Peyer's patch (tissue), 4 donors: ENCODE measurements at regions not wholly inside any gene's neighbourhood (a gene's known extent, or its start where the extent isn't known, plus 50 kb on each side); places are given as distances from the start of the nearest gene placed in this dataset.

Source experiments
- DNase-seq, 3 donors: peaks; one replicate each; pipeline ENCODE4 v3.0.0-alpha.2; 2017 to 2019
- H3K27ac ChIP-seq, 4 donors: fragments of 200-600 bp; sonication (generic); one replicate each; pipeline ENCODE4 v1.5.1; 2016 to 2019
- H3K27me3 ChIP-seq, 2 donors: fragments of 200-600 bp; sonication (generic); one replicate each; pipeline ENCODE4 v1.5.1; 2019
- H3K36me3 ChIP-seq, 3 donors: fragments of 200-600 bp; sonication (generic); one replicate each; pipeline ENCODE4 v1.5.1; 2016 to 2019
- H3K4me1 ChIP-seq, 4 donors: fragments of 200-600 bp; sonication (generic); one replicate each; pipeline ENCODE4 v1.5.1; 2016 to 2019
- H3K4me3 ChIP-seq, 4 donors: fragments of 200-600 bp; sonication (generic); 1 replicate in 3 of 4; 2 replicates in 1 of 4; pipeline ENCODE4 v1.5.1; 2016 to 2019; ENCODE audit warnings: mild to moderate bottlenecking in 1 of 4
- H3K9me3 ChIP-seq, 4 donors: fragments of 200-600 bp; sonication (generic); one replicate each; pipeline ENCODE4 v1.5.1; 2016 to 2019; ENCODE audit warnings: mild to moderate bottlenecking in 1 of 4
- CTCF ChIP-seq, 6 experiments: fragments of 450-650 bp in 4 of 6; fragments of 200-600 bp in 2 of 6; sonication (generic) in 1 of 6; IDR thresholded peaks; one replicate each; pipeline ENCODE4 v1.5.1; 2017 to 2019; ENCODE audit warnings: antibody characterized with exemption in 6 of 6, mild to moderate bottlenecking in 3 of 6, moderate library complexity in 1 of 6
- POLR2A ChIP-seq, 2 donors: fragments of 450-650 bp; IDR thresholded peaks; one replicate each; pipeline ENCODE4 v1.5.1; 2017; ENCODE audit warnings: antibody characterized with exemption in 2 of 2, mild to moderate bottlenecking in 2 of 2, moderate library complexity in 2 of 2

DNA sequence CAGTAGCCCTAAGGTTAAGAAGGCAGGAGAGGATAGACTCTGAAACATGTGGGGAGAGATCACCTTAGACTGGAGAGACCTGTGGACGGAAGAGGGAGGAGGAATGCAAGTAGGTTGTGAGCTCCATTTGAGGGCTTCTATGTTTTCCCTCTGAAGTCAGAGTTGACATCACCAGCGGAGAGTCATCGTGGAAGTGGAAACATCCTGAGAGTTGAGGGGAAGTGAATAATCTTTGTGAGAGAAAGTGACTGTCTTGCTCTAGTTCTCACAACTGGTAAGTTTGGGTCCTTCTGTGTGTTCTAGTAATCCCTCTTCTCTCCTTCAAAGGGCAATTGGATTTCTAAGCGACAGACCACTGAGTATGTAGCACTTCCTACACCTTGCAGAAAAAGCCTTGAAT lies 103.6 kb upstream of the CCND2 start:
- Histone ChIP-seq H3K27me3 (no peaks in the 10 kb centered on the region), H3K4me1 (no peaks in the 10 kb centered on the region)
- TF ChIP-seq POLR2A (IDR thresholded peaks at IDR 0.05) = no peak
- no peak for TF ChIP-seq CTCF (IDR thresholded peaks at IDR 0.05)

GRCh38 chr12:4169531-4169930 lies 104.0 kb upstream of the CCND2 start:
- TF ChIP-seq CTCF (IDR thresholded peaks at IDR 0.05) (no peak), POLR2A (IDR thresholded peaks at IDR 0.05) (no peak)
- peak in 1 of 3 donors; percentile 44 for DNase-seq
- H3K36me3 ChIP-seq = no peaks in the 10 kb centered on the region

More for the DNA sequence above, 103.6 kb upstream of the CCND2 start:
- no peak for DNase-seq
- Histone ChIP-seq H3K9me3 (no peaks in the 10 kb centered on the region), H3K36me3 (no peaks in the 10 kb centered on the region), H3K4me3 (no peak overlapping the region), H3K27ac (no peak overlapping the region)

DNA sequence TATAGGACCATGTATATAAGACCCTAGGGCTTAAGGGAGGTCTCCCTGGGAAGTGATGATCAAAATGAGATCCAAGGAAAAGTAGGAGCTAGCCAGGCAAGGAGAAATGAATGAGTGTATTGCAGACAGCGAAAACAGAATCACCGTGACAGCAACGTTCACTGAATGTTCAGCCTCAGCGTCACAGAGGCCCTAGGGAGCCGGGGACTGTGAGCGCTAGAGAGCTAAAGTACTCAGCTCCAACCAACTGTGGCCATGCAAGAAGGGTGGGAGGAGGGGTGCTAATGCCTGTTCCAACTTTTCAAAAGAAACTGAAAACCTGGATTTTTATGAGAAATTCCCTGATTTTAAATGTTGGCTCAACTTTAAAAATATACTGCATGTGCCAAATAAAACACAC lies 105.5 kb upstream of the CCND2 start:
- Histone ChIP-seq H3K9me3 (no peaks in the 10 kb centered on the region), H3K27ac (no peak overlapping the region), H3K27me3 (no peaks in the 10 kb centered on the region), H3K4me1 (no peaks in the 10 kb centered on the region), H3K4me3 (no peak overlapping the region), H3K36me3 (no peaks in the 10 kb centered on the region)
- DNase-seq = no peak
- no peak for TF ChIP-seq POLR2A (IDR thresholded peaks at IDR 0.05)
- TF ChIP-seq CTCF (IDR thresholded peaks at IDR 0.05) = no peak

More at GRCh38 chr12:4169531-4169930, 104.0 kb upstream of the CCND2 start:
- no peaks in the 10 kb centered on the region for H3K4me1 ChIP-seq
- H3K9me3 ChIP-seq = no peaks in the 10 kb centered on the region
- no peak overlapping the region for H3K27ac ChIP-seq
- H3K27me3 ChIP-seq = no peaks in the 10 kb centered on the region
- no peak overlapping the region for H3K4me3 ChIP-seq

- H3K4me3 ChIP-seq = peak overlapping the region; percentile 46 to 52 (median 49)
- peak; percentile 62 to 79 (median 65) for DNase-seq
Measured at GRCh38 chr12:4164559-4165558, 108.7 kb upstream of the CCND2 start.

DNA sequence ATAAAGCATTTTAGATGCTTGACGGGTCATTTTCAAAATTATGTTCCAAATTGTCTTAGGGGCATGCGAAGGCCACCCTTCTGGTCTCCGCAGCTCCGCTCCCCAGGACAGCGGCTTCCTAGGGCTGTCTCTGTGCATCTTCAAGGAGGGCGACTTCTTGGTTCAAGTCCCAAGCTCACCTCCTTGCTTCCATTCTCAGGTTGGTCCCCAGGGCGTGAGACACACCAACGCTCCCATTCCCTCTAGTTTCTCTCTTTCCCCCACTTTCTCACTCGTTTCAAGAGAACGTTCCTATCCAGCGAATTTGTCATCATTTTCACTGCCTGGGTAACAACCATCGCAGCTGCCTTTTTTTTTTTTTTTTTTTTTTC lies 109.4 kb upstream of the CCND2 start:
- Histone ChIP-seq H3K4me3 (peak overlapping the region in 3 of 4 donors; percentile 46 to 51 (median 47)), H3K36me3 (no peaks in the 10 kb centered on the region), H3K27ac (peak overlapping the region in 2 of 4 donors; percentile 69 to 70), H3K4me1 (no peaks in the 10 kb centered on the region), H3K9me3 (no peaks in the 10 kb centered on the region), H3K27me3 (no peaks in the 10 kb centered on the region)
- TF ChIP-seq CTCF (IDR thresholded peaks at IDR 0.05) (no peak), POLR2A (IDR thresholded peaks at IDR 0.05) (no peak)
- DNase-seq = no peak

More at GRCh38 chr12:4164559-4165558, 108.7 kb upstream of the CCND2 start:
- Histone ChIP-seq H3K27me3 (no peaks in the 10 kb centered on the region), H3K4me1 (no peaks in the 10 kb centered on the region), H3K27ac (peak overlapping the region; percentile 40 to 70 (median 65)), H3K36me3 (no peaks in the 10 kb centered on the region), H3K9me3 (no peaks in the 10 kb centered on the region)
- TF ChIP-seq POLR2A (IDR thresholded peaks at IDR 0.05) (no peak), CTCF (IDR thresholded peaks at IDR 0.05) (no peak)
